CD4-positive, alpha-beta T cell treated with Interleukin-6 at 100 ng/mL for 8 hours (primary cell): ENCODE measurements at regions not wholly inside any gene's neighbourhood (a gene's known extent, or its start where the extent isn't known, plus 50 kb on each side); places are given as distances from the start of the nearest gene placed in this dataset.

ENCODE experiments used
- DNase-seq: peaks from one replicate; pipeline ENCODE4 v3.0.0-alpha.2; 2020; ENCODE audit warnings: mixed read lengths, low spot score

DNA sequence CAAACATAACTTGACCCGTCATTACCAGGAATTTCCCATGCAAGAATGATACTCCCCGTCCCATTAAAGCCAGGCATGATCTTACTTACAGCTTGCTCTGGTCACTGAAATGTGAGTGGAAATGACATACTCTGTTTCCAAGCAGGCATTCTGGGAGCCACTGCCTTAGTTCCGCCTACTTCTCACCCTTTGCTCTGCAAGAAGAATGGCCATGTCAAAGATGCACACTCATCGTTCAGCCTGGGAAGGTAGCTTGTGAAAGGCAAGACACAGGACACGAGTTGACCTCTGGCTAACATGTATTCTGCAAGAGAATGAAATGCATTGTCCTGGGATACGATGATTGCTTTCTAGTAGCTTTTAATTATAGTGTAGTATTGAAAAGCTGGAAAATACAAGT, 1144.4 kb downstream of the NLGN4X start:
- DNase-seq: no peak

GRCh38 chrX:5082705-5083104, 1146.0 kb downstream of the NLGN4X start:
- DNase-seq: no peak

- no peak for DNase-seq
These were observed 1147.9 kb downstream of the NLGN4X start for GRCh38 chrX:5080791-5081190.

DNA sequence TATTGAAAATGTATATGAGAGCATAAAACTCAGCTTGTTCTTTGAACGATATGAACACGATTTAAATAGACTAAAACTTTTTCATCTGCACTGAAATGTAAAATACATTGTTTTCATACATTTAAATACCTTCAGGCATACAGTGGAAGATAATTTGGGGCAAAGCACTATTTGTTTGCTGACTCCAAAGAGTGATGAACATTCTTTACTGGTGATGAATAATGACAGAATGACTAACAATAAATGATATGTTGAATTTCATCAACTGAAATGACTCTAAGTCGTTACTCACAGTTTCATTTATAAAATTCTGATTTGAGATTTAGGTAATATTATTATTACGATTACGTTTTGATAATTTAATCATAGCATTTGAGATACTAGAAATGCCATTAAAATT, 1160.1 kb downstream of the NLGN4X start:
- DNase-seq: no peak

DNA sequence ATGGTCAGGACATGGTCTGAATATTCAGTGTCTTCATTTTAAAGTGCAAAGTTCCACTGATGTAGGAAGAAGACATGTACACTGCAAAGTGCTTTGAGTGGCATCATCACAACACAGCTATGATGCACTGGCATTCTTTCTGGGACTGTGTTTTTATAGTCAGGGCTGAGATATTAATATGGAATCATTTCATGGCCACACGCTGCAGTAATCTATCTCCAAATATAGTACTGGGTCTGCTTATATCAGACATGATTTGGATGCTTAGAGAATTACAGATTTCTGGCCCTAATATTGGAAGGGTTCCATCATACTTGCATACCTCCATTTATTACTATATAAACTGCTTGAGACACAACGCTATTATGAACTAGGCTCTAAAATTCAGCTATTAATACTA, 1170.9 kb downstream of the NLGN4X start:
- DNase-seq: no peak

DNA sequence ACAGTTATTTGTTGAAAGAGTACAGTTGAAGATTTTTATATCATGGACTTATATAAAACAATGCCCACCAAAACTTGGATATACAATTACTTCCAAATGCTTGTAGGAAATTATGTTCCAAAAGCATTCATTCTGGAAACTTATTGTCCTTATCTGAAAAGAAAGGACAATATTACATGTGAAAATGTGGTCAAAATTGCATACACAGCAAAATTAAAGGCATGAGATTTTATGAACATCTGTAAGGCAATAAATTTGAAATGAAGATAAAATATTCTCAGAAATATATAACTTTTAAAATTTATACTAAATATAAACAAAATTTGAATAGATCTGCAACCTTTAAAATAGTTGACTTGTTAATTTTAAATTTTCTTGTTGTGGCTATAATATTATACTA, 1173.8 kb downstream of the NLGN4X start:
- no peak for DNase-seq

DNA sequence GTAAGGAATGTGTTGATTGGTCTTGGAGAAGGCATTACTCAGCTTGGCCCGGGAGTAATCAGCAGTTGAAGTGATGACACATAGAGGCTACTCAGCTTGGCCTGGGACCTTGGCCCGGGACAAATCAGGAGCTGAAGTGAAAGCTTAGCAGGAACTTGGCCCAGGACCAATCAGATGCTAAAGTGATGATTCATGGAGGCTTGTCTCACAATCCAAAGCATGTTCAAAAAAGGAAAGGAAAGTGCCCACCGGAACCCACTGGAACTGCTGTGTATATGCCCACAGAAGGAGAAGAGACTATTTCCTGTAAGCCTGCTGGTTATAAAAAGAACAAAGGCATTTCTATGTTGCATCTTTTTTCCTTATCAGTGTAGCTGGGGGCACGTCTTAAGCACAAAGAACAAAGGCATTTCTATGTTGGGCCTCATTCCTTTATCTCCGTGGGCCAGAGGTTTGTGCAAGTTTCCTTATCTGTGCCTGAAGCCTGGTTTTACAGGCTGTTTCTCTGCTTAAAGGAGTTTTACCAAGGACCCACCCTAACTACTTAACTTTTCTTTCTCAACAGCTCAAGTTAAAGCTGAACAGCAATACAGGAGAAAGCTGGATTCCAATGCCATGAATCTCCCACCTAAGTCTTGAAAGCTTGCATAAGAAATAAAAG, 1176.7 kb downstream of the NLGN4X start:
- DNase-seq: no peak

DNA sequence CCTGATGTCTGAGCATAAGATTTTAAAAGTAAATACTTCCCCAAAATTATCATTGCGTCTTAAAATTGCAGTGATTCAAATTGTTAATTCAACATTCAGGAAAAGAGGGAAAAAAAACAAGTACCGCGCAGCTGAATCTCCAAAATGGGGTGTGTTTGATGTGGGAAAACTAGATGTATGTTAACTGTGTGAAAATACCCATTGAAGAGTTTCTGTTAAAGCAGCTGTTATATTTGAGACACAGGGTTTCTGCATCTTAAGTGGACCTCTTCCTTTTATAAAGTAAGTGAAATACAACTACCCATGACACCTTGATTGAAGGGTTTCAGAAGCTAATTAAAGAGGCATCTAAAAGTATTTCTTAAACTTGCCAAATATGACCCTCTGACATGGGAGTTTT, 1186.1 kb downstream of the NLGN4X start:
- DNase-seq: no peak

DNA sequence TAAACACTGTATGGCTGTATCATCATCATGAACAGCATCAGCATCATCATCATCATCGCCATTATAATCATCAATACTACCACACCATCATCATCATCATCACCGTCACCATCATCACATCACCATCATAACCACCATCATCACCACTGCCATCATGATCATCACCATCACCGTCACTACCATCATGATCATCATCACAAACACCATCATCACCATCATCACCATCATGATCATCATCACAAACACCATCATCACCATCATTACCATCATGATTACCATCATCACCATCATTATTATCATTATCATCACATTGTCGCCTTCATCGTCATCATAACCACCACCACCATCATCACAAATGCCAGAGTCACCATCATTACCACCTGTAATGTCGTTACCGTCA, 1196.9 kb downstream of the NLGN4X start:
- no peak for DNase-seq

DNA sequence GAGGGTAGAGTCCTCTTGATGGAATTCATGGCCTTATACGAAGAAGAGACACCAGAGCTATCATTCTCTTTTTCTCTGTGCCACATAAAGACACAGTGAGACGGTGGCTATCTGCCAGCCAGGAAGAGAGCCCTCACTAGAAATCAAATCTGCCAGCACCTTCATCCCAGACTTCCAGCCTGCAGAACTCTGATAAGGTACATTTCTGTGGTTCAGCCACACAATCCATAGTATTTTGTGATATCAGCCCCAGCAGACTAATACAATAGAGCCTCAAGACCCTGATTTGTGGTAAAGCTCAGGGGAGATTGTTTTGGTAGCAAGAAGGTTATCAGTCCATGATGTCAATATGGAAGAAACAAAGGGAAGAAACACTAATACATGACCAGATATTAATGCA, 1213.2 kb downstream of the NLGN4X start:
- DNase-seq: no peak

- no peak for DNase-seq
These were observed 1233.8 kb downstream of the NLGN4X start for GRCh38 chrX:4994855-4995254.

GRCh38 chrX:4978613-4979012, 1250.1 kb downstream of the NLGN4X start:
- DNase-seq: no peak

- DNase-seq: no peak
These were observed 1257.0 kb downstream of the NLGN4X start for GRCh38 chrX:4971646-4972045.

DNA sequence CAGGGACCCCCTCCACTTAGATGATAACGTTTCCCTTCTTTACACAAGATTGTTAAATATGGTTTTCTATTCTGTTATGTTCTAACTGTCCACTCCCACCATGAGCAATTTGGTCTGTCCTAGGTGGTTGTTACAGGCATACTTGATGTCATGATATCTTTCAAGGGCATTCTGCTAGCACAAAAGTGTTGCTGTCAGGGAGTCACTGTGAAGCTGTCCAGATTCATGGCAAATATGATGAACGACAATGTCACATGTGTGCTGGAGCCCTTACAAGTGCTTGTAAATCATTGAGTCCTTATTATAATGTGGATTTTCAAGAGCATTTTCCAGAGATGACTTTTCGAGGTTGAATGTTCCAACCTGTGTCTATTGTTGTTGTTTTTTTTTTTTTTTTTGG, 1250.7 kb upstream of the PRKX start:
- no peak for DNase-seq

GRCh38 chrX:4963432-4963831, 1250.0 kb upstream of the PRKX start:
- DNase-seq: no peak

GRCh38 chrX:4944767-4945166, 1231.3 kb upstream of the PRKX start:
- DNase-seq: no peak

DNA sequence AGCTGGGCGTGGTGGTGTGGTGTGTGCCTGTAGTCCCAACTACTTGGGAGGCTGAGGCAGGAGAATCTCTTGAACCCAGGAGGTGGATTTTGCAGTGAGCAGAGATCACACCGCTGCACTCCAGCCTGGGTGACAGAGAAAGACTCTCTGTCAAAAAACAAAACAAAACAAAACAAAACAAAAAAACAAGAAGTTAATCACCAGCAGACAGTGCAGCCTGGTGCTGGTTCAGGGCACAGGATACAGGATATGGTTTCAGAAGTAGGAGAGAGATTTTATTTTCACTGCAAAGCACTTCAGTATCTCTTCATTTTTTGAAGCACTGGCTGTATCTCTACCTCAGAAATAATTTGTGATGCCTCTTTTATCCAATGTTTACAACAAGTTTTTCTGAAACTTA, 1222.9 kb upstream of the PRKX start:
- no peak for DNase-seq

DNA sequence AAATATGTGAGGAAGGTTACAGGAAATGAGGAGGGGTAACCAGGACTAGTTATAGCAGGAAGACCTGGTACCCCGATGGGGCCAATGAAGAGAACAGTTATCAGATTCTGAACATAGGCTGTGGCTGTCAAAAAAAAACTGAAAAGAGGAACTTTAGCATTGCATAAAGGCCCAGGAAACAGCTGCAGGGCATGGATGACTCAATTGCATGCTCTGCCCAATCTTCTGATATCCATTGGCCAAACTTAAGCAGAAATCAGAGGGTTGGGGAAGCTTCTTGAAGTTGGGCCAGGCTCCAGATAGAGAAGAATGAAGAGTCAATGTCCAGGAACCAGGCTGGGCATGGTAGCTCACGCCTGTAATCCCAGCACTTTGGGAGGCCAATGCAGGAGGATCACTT, 1222.4 kb upstream of the PRKX start:
- no peak for DNase-seq

- no peak for DNase-seq
These were observed 1222.0 kb upstream of the PRKX start for GRCh38 chrX:4935401-4935800.

- DNase-seq: no peak
These were observed 1219.3 kb upstream of the PRKX start for GRCh38 chrX:4932790-4933189.

DNA sequence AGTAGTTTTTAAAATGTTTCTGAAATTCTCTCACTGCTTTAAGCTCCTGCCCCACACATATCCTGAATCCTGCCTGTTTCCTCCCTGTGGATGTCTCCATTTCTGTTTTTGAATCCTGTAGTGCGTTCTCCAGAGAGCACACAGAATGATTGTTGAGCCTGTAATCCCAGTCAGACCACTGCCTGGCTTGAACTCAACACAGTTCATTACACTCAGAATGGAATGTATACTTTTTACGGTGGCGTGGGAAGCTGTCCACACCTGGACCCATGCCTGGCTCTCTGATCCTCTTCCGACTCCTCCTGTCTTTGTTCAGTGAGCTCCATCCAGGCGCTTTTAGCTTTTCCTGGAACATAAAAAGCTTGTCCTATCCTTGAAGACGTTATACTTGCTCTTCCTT, 1217.0 kb upstream of the PRKX start:
- no peak for DNase-seq

DNA sequence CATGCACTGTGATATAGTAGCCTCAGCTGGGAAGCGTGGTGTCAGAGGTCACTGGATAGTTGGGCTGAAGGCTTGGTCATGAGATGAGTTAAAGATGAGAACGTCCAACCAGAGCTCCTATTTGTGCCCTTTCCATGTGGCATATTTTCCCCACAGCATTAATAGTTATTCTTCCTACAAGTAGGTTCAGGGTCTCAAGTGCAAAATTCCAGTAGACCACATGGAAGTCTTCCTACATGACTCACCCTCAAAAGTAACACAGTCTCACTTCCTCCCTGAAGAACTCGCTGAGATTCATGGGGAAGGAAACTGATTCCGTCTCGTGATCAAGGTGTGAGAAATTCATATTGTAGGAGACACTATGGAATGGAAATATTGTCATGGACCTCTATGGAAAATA, 1212.5 kb upstream of the PRKX start:
- no peak for DNase-seq

DNA sequence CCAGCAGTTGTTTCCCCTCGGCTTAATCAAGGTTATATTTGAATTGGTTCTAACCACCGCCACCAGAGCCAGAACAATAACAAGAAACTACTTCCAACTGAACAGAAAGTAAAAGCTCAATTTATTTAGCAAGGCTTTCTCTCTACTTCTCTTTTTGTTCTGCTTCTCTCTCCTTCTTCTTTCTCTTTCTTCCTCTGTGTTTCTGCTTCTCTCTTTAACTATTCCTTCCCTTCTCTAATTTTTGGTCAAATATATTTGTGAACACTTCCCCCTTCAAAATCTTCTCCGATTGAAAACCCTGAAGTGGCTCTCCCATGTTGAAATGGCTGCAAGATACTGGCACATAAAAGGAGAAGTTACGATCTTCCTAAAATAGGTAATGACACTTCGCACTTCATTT, 1195.9 kb upstream of the PRKX start:
- DNase-seq: no peak

DNA sequence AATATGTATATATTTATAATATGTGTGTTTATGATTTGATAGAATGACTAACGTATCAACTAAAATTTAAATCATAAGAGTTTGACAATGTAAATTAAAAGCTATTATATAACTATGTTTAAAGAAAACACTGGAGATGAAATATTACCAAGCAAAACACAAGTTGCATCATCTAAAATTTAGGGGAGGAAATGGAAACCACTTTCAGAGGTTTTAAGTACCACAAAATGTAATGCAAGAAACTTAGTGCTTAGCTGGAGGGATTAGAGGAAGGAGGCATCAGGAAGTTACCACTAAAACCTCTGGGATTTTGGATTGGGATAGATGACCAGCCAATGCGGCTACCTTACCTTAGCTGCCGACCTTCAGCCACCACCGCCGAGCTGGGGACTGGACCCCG, 1192.1 kb upstream of the PRKX start:
- no peak for DNase-seq

- no peak for DNase-seq
These were observed 1167.8 kb upstream of the PRKX start for GRCh38 chrX:4881277-4881676.
